ENCODE measurements at regions not wholly inside any gene's neighbourhood (a gene's known extent, or its start where the extent isn't known, plus 50 kb on each side); places are given as distances from the start of the nearest gene placed in this dataset.

GRCh38 chr6:155995281-155995680, 539.6 kb upstream of the NOX3 start:
- no peak for DNase-seq (ENCODE audit: low read depth)

- DNase-seq (ENCODE audit: low read depth) = no peak
Observed at GRCh38 chr6:155994086-155994485, 538.4 kb upstream of the NOX3 start.

GRCh38 chr6:155993240-155993639, 537.6 kb upstream of the NOX3 start:
- no peak for DNase-seq (ENCODE audit: low read depth)

GRCh38 chr6:155985660-155986138, 530.1 kb upstream of the NOX3 start:
- DNase-seq (ENCODE audit: low read depth) = peak; percentile 54

GRCh38 chr6:155980768-155981079, 525.1 kb upstream of the NOX3 start:
- DNase-seq (ENCODE audit: low read depth) = no peak

- no peak for DNase-seq (ENCODE audit: low read depth)
Observed at GRCh38 chr6:155980014-155980767, 524.6 kb upstream of the NOX3 start.

- no peak for DNase-seq (ENCODE audit: low read depth)
Observed at GRCh38 chr6:155975506-155975905, 519.9 kb upstream of the NOX3 start.

GRCh38 chr6:155974811-155975323, 519.2 kb upstream of the NOX3 start:
- no peak for DNase-seq (ENCODE audit: low read depth)

GRCh38 chr6:155974359-155974758, 518.7 kb upstream of the NOX3 start:
- no peak for DNase-seq (ENCODE audit: low read depth)

GRCh38 chr6:155970876-155971708, 515.5 kb upstream of the NOX3 start:
- no peak for DNase-seq (ENCODE audit: low read depth)

GRCh38 chr6:155970472-155970871, 514.8 kb upstream of the NOX3 start:
- DNase-seq (ENCODE audit: low read depth) = no peak

GRCh38 chr6:155968921-155969320, 513.3 kb upstream of the NOX3 start:
- DNase-seq (ENCODE audit: low read depth) = no peak

GRCh38 chr6:155967322-155967721, 511.7 kb upstream of the NOX3 start:
- no peak for DNase-seq (ENCODE audit: low read depth)

GRCh38 chr6:155964544-155964943, 508.9 kb upstream of the NOX3 start:
- no peak for DNase-seq (ENCODE audit: low read depth)

GRCh38 chr6:155962276-155962675, 506.6 kb upstream of the NOX3 start:
- DNase-seq (ENCODE audit: low read depth) = no peak

GRCh38 chr6:155959898-155960495, 504.4 kb upstream of the NOX3 start:
- DNase-seq (ENCODE audit: low read depth) = no peak

- DNase-seq (ENCODE audit: low read depth) = no peak
Observed at GRCh38 chr6:155958550-155958949, 502.9 kb upstream of the NOX3 start.

GRCh38 chr6:155955038-155955437, 499.4 kb upstream of the NOX3 start:
- DNase-seq (ENCODE audit: low read depth) = no peak

GRCh38 chr6:155954149-155954548, 498.5 kb upstream of the NOX3 start:
- no peak for DNase-seq (ENCODE audit: low read depth)

GRCh38 chr6:155949256-155949655, 493.6 kb upstream of the NOX3 start:
- no peak for DNase-seq (ENCODE audit: low read depth)

GRCh38 chr6:155946860-155947259, 491.2 kb upstream of the NOX3 start:
- no peak for DNase-seq (ENCODE audit: low read depth)

GRCh38 chr6:155943635-155944034, 488.0 kb upstream of the NOX3 start:
- DNase-seq (ENCODE audit: low read depth) = no peak

- DNase-seq (ENCODE audit: low read depth) = no peak
Observed at GRCh38 chr6:155939253-155939652, 483.6 kb upstream of the NOX3 start.
